SK-N-SH (cell line): ENCODE measurements at regions not wholly inside any gene's neighbourhood (a gene's known extent, or its start where the extent isn't known, plus 50 kb on each side); places are given as distances from the start of the nearest gene placed in this dataset.

ENCODE experiments used
- EZH2phosphoT487 ChIP-seq: fragments of 200-600 bp; sonication (generic); IDR thresholded peaks from 2 replicates; pipeline ENCODE4 v1.6.1; 2017; ENCODE audit warnings: low read depth, mixed run types, mild to moderate bottlenecking, antibody characterized with exemption, moderate library complexity, borderline replicate concordance
- FOXJ3 ChIP-seq: sonication (generic); formaldehyde crosslinking; IDR thresholded peaks from 2 replicates; pipeline ENCODE4 v1.5.1; 2020; ENCODE audit warnings: mild to moderate bottlenecking, missing genetic modification reagents
- FOXM1 ChIP-seq: IDR thresholded peaks from 2 replicates; pipeline ENCODE4 v1.4.0; 2012; ENCODE audit warnings: low read depth, mild to moderate bottlenecking
- GATA2 ChIP-seq: sonication (generic); formaldehyde crosslinking; IDR thresholded peaks from 2 replicates; pipeline ENCODE4 v1.5.0; 2020; ENCODE audit warnings: mild to moderate bottlenecking, missing genetic modification reagents
- JUND ChIP-seq: IDR thresholded peaks from 2 replicates; pipeline ENCODE4 v1.4.0; 2012
- NRF1 ChIP-seq: IDR thresholded peaks from 2 replicates; pipeline ENCODE4 v1.6.1; 2012; ENCODE audit warnings: low read depth, mild to moderate bottlenecking, low read length
- RAD21 ChIP-seq: IDR thresholded peaks from 2 replicates; pipeline ENCODE4 v1.6.1; 2012; ENCODE audit warnings: mild to moderate bottlenecking, low read length
- RCOR1 ChIP-seq: fragments of 150-350 bp; IDR thresholded peaks from 2 replicates; pipeline ENCODE4 v1.6.1; 2017; ENCODE audit warnings: antibody characterized with exemption, low read length
- RXRA ChIP-seq: IDR thresholded peaks from 2 replicates; pipeline ENCODE4 v1.4.0; 2012; ENCODE audit warnings: low read depth, mild to moderate bottlenecking, borderline replicate concordance
- SIN3A ChIP-seq: IDR thresholded peaks from 2 replicates; pipeline ENCODE4 v1.6.1; 2012; ENCODE audit warnings: low read depth, mild to moderate bottlenecking, low read length, moderate library complexity, borderline replicate concordance
- TAF1 ChIP-seq: IDR thresholded peaks from 2 replicates; pipeline ENCODE4 v1.6.1; 2012; ENCODE audit warnings: low read depth, mild to moderate bottlenecking, low read length, moderate library complexity, borderline replicate concordance
- TEAD4 ChIP-seq: IDR thresholded peaks from 2 replicates; pipeline ENCODE4 v1.4.0; 2012; ENCODE audit warnings: mild to moderate bottlenecking, borderline replicate concordance; ENCODE audit not compliant: insufficient read depth
- TF ChIP-seq, protein P1 (sequence below): fragments of 200-600 bp; sonication (generic); IDR thresholded peaks from 2 replicates; pipeline ENCODE4 v1.6.1; 2017; ENCODE audit warnings: antibody characterized with exemption, mild to moderate bottlenecking, moderate library complexity

DNA sequence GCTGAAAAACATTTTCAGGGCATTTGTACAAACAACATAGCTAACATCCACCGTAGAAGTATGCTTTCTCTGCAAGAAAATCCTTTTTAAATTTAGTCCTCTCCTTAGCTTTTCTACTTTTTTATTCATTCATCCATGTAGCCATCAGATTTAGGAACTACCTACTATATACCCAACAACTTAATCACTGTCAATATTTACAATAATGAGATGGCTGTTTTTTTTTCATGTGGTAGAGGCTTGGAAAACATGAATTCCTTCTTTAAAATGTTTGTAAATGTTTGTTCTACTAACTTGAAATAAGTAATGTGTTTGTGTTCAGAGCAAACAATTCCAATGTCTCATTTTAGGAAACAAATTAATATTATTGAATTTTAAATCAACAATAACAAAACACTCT lies 78.2 kb upstream of the CAV2 start:
- TF ChIP-seq JUND (no peak), FOXJ3 (no peak), GATA2 (CRISPR knock-in tag) (no peak), NRF1 (no peak), TEAD4 (no peak), RAD21 (no peak), SIN3A (no peak), EZH2phosphoT487 (no peak), RCOR1 (no peak), RXRA (no peak), TAF1 (no peak), FOXM1 (no peak)
- TF ChIP-seq, protein P1, sequence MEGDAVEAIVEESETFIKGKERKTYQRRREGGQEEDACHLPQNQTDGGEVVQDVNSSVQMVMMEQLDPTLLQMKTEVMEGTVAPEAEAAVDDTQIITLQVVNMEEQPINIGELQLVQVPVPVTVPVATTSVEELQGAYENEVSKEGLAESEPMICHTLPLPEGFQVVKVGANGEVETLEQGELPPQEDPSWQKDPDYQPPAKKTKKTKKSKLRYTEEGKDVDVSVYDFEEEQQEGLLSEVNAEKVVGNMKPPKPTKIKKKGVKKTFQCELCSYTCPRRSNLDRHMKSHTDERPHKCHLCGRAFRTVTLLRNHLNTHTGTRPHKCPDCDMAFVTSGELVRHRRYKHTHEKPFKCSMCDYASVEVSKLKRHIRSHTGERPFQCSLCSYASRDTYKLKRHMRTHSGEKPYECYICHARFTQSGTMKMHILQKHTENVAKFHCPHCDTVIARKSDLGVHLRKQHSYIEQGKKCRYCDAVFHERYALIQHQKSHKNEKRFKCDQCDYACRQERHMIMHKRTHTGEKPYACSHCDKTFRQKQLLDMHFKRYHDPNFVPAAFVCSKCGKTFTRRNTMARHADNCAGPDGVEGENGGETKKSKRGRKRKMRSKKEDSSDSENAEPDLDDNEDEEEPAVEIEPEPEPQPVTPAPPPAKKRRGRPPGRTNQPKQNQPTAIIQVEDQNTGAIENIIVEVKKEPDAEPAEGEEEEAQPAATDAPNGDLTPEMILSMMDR, result no peak
